B cell (primary cell): ENCODE measurements at regions not wholly inside any gene's neighbourhood (a gene's known extent, or its start where the extent isn't known, plus 50 kb on each side); places are given as distances from the start of the nearest gene placed in this dataset.

Experiments used
- ATAC-seq: fragments of 200-7000 bp; cut with Tn5 transposase; one replicate; pipeline ENCODE4 v1.10.0; 2021; ENCODE audit warnings: low read depth, mild to moderate bottlenecking, moderate number of reproducible peaks, moderate library complexity
- CTCF ChIA-PET: fragments of 350-600 bp; sonication (Branson Sonifier 250); formaldehyde crosslinking; loops from one replicate; lab custom pipeline; 2021; ENCODE audit warnings: antibody characterized with exemption, inconsistent platforms; lab: Charles Lee
- POLR2A ChIA-PET: fragments of 350-600 bp; sonication (Branson Sonifier 250); formaldehyde crosslinking; loops from one replicate; lab custom pipeline; 2021; ENCODE audit warnings: antibody characterized with exemption; lab: Charles Lee
- DNase-seq: peaks from one replicate; pipeline ENCODE4 v3.0.0; 2013
- H2AFZ ChIP-seq: 2 replicates; pipeline ENCODE4 v1.6.1; 2012; ENCODE audit warnings: mild to moderate bottlenecking, low read depth, low read length; ENCODE audit not compliant: insufficient read depth, poor library complexity, severe bottlenecking
- H3K27ac ChIP-seq, 2 donors: 1 replicate in 1 of 2; 2 replicates in 1 of 2; pipeline ENCODE4 v1.5.1; 2012 to 2013; ENCODE audit warnings: low read length in 2 of 2, mild to moderate bottlenecking in 2 of 2, moderate library complexity in 1 of 2
- H3K27me3 ChIP-seq, 4 experiments: fragments of 200-600 bp in 1 of 4; sonication (generic) in 1 of 4; replicated peaks in 1 of 4; 1 replicate in 2 of 4; 2 replicates in 2 of 4; pipeline versions ENCODE4 v1.6.1 to v1.7.0; 2013 to 2016; ENCODE audit warnings: low read length in 3 of 4, mild to moderate bottlenecking in 2 of 4, mixed read lengths in 1 of 4, moderate library complexity in 1 of 4; ENCODE audit not compliant: insufficient read depth in 4 of 4, control insufficient read depth in 3 of 4; ENCODE audit errors: control extremely low read depth in 1 of 4
- H3K36me3 ChIP-seq, 2 experiments: replicated peaks in 1 of 2; 1 replicate in 1 of 2; 2 replicates in 1 of 2; pipeline versions ENCODE4 v1.6.1 to v1.7.1; 2013; ENCODE audit warnings: low read length in 1 of 2; ENCODE audit not compliant: insufficient read depth in 2 of 2, control insufficient read depth in 1 of 2; ENCODE audit errors: control extremely low read depth in 1 of 2, extremely low read depth in 1 of 2
- H3K4me1 ChIP-seq, 2 donors: fragments of 200-600 bp in 1 of 2; sonication (generic) in 1 of 2; 1 replicate in 1 of 2; 2 replicates in 1 of 2; pipeline versions ENCODE4 v1.5.1 to v1.6.1; 2013 to 2017; ENCODE audit warnings: low read length in 2 of 2; ENCODE audit not compliant: control insufficient read depth in 2 of 2, insufficient read depth in 2 of 2
- H3K4me2 ChIP-seq: replicated peaks from 2 replicates; pipeline ENCODE3; 2012; ENCODE audit warnings: mild to moderate bottlenecking, low read depth, low read length; ENCODE audit not compliant: poor library complexity, severe bottlenecking
- H3K4me3 ChIP-seq, 5 experiments: fragments of 200-600 bp in 1 of 5; sonication (generic) in 1 of 5; 1 replicate in 3 of 5; 2 replicates in 2 of 5; pipeline versions ENCODE4 v1.5.1 to v1.7.0; 2011 to 2016; ENCODE audit warnings: low read length in 4 of 5, mild to moderate bottlenecking in 4 of 5, low read depth in 2 of 5, control low read depth in 1 of 5, moderate library complexity in 1 of 5; ENCODE audit not compliant: insufficient read depth in 1 of 5; ENCODE audit errors: control extremely low read depth in 1 of 5, extremely low read depth in 1 of 5
- H3K79me2 ChIP-seq: fragments of 200-600 bp; sonication (generic); one replicate; pipeline ENCODE4 v1.6.0; 2016; ENCODE audit warnings: low read length; ENCODE audit not compliant: control insufficient read depth, insufficient read depth
- H3K9ac ChIP-seq: fragments of 200-600 bp; sonication (generic); 2 replicates; pipeline ENCODE4 v1.6.1; 2017; ENCODE audit warnings: mild to moderate bottlenecking, low read length, moderate library complexity
- H3K9me3 ChIP-seq, 3 donors: one replicate each; pipeline versions ENCODE4 v1.6.1 to v1.7.1; 2013; ENCODE audit warnings: low read length in 2 of 3; ENCODE audit not compliant: control insufficient read depth in 2 of 3, insufficient read depth in 1 of 3; ENCODE audit errors: control extremely low read depth in 1 of 3
- H4K20me1 ChIP-seq: 2 replicates; pipeline ENCODE4 v1.6.0; 2012; ENCODE audit warnings: mild to moderate bottlenecking, low read length; ENCODE audit not compliant: insufficient read depth, control insufficient read depth, poor library complexity, severe bottlenecking
- H3K27ac Mint-ChIP-seq: one replicate; pipeline ENCODE4 v1.8.0; 2021; ENCODE audit warnings: mixed read lengths
- H3K27me3 Mint-ChIP-seq: one replicate; pipeline ENCODE4 v1.8.0; 2021; ENCODE audit warnings: mixed read lengths
- H3K4me1 Mint-ChIP-seq: one replicate; pipeline ENCODE4 v1.8.0; 2021; ENCODE audit warnings: mixed read lengths
- H3K4me3 Mint-ChIP-seq: one replicate; pipeline ENCODE4 v1.8.0; 2021; ENCODE audit warnings: mixed read lengths
- H3K9me3 Mint-ChIP-seq: one replicate; pipeline ENCODE4 v1.8.0; 2022; ENCODE audit warnings: mixed read lengths; ENCODE audit not compliant: insufficient read depth
- CTCF ChIP-seq: fragments of 200-600 bp; IDR thresholded peaks from one replicate; pipeline ENCODE4 v1.8.0; 2022; ENCODE audit warnings: antibody characterized with exemption, mild to moderate bottlenecking
- EZH2 ChIP-seq: IDR thresholded peaks from 2 replicates; pipeline ENCODE4 v1.6.1; 2012; ENCODE audit warnings: borderline replicate concordance, low read depth, mild to moderate bottlenecking, moderate library complexity, low read length; ENCODE audit not compliant: insufficient read depth, poor library complexity, severe bottlenecking
- WGBS: methylation state at CpG from one replicate; pipeline ENCODE4 v1.1.5; 2013; ENCODE audit warnings: missing lambda C conversion rate; ENCODE audit not compliant: insufficient coverage; 5-methylcytosine and 5-hydroxymethylcytosine counted together
- intact Hi-C: fragments of 100-400 bp; cut with micrococcal nuclease; formaldehyde crosslinking; loops from one replicate; pipeline ENCODE4 v1.10.0; 2022

GRCh38 chr4:31366041-31366440, 645.9 kb downstream of the PCDH7 start:
- no peak for DNase-seq
- H2AFZ ChIP-seq = no peak overlapping the region
- no peaks in the 10 kb centered on the region for H3K79me2 ChIP-seq
- H3K9ac ChIP-seq = no peak overlapping the region
- ChIA-PET CTCF (no interaction called here), POLR2A (no interaction called here)
- no peak overlapping the region for H3K4me3 ChIP-seq
- H3K27me3 Mint-ChIP-seq = no peaks in the 10 kb centered on the region
- H3K4me3 Mint-ChIP-seq = no peak overlapping the region
- no peak overlapping the region for H3K27ac Mint-ChIP-seq
- peaks cover 0 to 6% (median 0%) of the 10 kb centered on the region in 3 donors for H3K9me3 ChIP-seq
- no CpG with 5 or more reads among the region's 1 CpG for WGBS
- no peaks in the 10 kb centered on the region for H3K4me1 ChIP-seq
- intact Hi-C loops = no loop called here
- H4K20me1 ChIP-seq = no peaks in the 10 kb centered on the region
- ATAC-seq = no peak
- no peak overlapping the region for H3K4me2 ChIP-seq
- H3K27me3 ChIP-seq = no peaks in the 10 kb centered on the region
- H3K27ac ChIP-seq = no peak overlapping the region
- H3K4me1 Mint-ChIP-seq = no peaks in the 10 kb centered on the region
- no peaks in the 10 kb centered on the region for H3K9me3 Mint-ChIP-seq
- TF ChIP-seq CTCF = no peak
- no peak for TF ChIP-seq EZH2
- no peaks in the 10 kb centered on the region for H3K36me3 ChIP-seq

GRCh38 chr4:31370866-31371465, 650.8 kb downstream of the PCDH7 start:
- no peaks in the 10 kb centered on the region for H3K4me1 Mint-ChIP-seq
- no peaks in the 10 kb centered on the region for H3K4me1 ChIP-seq
- no peak overlapping the region for H2AFZ ChIP-seq
- no peak overlapping the region for H3K9ac ChIP-seq
- no peaks in the 10 kb centered on the region for H3K36me3 ChIP-seq
- TF ChIP-seq CTCF = peak; percentile 82
- no peak for TF ChIP-seq EZH2
- ChIA-PET CTCF (no interaction called here), POLR2A (no interaction called here)
- intact Hi-C loops = no loop called here
- ATAC-seq = no peak
- H3K27me3 ChIP-seq = no peaks in the 10 kb centered on the region
- H3K27ac Mint-ChIP-seq = no peak overlapping the region
- H4K20me1 ChIP-seq = no peaks in the 10 kb centered on the region
- no peak overlapping the region for H3K4me3 ChIP-seq
- no CpG with 5 or more reads among the region's 3 CpGs for WGBS
- DNase-seq = peak; percentile 22
- no peaks in the 10 kb centered on the region for H3K27me3 Mint-ChIP-seq
- no peaks in the 10 kb centered on the region for H3K79me2 ChIP-seq
- no peak overlapping the region for H3K27ac ChIP-seq
- no peaks in the 10 kb centered on the region for H3K9me3 Mint-ChIP-seq
- H3K9me3 ChIP-seq = no peaks in the 10 kb centered on the region
- H3K4me3 Mint-ChIP-seq = no peak overlapping the region
- H3K4me2 ChIP-seq = no peak overlapping the region
